Activated T-cell treated with anti-CD3 and anti-CD28 coated beads, Interleukin-2, amount 50 U/mL, for 48 hours (primary cell): ENCODE measurements at regions not wholly inside any gene's neighbourhood (a gene's known extent, or its start where the extent isn't known, plus 50 kb on each side); places are given as distances from the start of the nearest gene placed in this dataset.
"Not testable (repeated sequence)": the region's sequence is repeated elsewhere in the genome, so short reads cannot be mapped to it uniquely, and the experiment has no call there.

Experiments used
- DNase-seq, 2 experiments: peaks; one replicate each; pipeline ENCODE4 v3.0.0-alpha.2; 2020

DNA sequence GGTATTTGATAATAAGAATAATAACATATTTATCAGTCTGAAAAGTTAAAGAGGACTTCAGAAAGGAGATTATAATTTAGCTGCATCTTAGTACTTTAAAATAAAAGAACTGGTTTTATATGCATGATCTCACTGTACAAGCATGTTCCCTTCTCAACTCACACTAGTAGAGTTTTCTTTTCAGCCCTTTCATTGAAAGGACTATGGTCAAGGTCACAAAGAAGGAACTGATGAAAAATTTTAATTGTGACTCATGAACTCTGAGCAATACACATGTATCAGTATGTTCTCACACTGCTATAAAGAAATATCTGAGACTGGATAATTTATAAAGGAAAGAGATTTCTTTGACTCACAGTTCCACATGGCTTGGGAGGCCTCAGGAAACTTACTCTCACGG lies 73.7 kb upstream of the NDST4 start:
- no peak for DNase-seq

- not testable (repeated sequence) for DNase-seq
Observed at GRCh38 chr4:115179438-115180062, 66.1 kb upstream of the NDST4 start.

GRCh38 chr4:115178687-115179086 lies 65.3 kb upstream of the NDST4 start:
- not testable (repeated sequence) for DNase-seq

GRCh38 chr4:115171220-115171619 lies 57.8 kb upstream of the NDST4 start:
- DNase-seq: no peak

- no peak for DNase-seq
Observed at GRCh38 chr4:115165503-115165902, 52.1 kb upstream of the NDST4 start.
